NCI-H446 (cell line): ENCODE measurements at regions not wholly inside any gene's neighbourhood (a gene's known extent, or its start where the extent isn't known, plus 50 kb on each side); places are given as distances from the start of the nearest gene placed in this dataset.
"Not testable (repeated sequence)": the region's sequence is repeated elsewhere in the genome, so short reads cannot be mapped to it uniquely, and the experiment has no call there.

Experiments used
- DNase-seq, 2 experiments: peaks; one replicate each; lab custom pipeline; 2025; lab: John Stamatoyannopoulos, UW

GRCh38 chr5:18334949-18335348, 700.7 kb downstream of the TAF11L14 start:
- DNase-seq = no peak

- DNase-seq = no peak
Observed at GRCh38 chr5:18354828-18355227, 720.6 kb downstream of the TAF11L14 start.

GRCh38 chr5:18357486-18357885, 723.2 kb downstream of the TAF11L14 start:
- peak in 1 of 2 experiments; percentile 59 for DNase-seq

- DNase-seq = no peak
Observed at GRCh38 chr5:18366234-18366633, 732.0 kb downstream of the TAF11L14 start.

GRCh38 chr5:18370531-18370930, 736.3 kb downstream of the TAF11L14 start:
- DNase-seq = no peak

GRCh38 chr5:18375641-18376040, 741.4 kb downstream of the TAF11L14 start:
- DNase-seq = peak; percentile 99 to 100

- DNase-seq = no peak
Observed at GRCh38 chr5:18378066-18378465, 743.8 kb downstream of the TAF11L14 start.

GRCh38 chr5:18379189-18379588, 744.9 kb downstream of the TAF11L14 start:
- DNase-seq = no peak

DNA sequence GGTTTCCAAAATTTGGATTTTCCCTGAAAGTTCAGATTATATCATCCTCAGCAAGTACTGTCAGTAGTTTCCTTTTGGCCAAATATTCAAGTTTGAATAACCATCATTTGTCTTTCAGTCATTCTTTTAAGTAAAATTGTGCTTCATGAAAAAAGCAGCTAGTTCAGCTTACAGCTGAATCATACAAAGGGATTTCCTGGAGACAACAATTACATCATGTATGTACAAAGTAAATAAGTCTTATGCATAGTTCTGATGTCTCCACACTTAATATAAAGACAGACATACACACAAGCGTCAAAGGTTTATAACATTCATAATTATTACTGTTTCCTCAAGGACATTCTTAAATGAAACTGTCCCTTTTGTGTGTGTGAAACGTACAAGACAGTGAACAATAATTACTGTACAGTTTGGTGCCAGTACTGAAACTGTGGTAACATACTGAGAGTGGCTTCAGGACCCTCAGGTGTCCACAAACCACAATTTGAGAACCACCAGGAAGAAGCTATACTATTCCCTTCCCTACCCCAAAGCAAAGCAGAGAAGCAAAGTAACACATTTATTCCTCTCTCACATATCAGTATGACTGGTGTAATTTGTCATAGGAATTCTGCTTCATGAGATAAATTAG, 746.6 kb downstream of the TAF11L14 start:
- no peak for DNase-seq

DNA sequence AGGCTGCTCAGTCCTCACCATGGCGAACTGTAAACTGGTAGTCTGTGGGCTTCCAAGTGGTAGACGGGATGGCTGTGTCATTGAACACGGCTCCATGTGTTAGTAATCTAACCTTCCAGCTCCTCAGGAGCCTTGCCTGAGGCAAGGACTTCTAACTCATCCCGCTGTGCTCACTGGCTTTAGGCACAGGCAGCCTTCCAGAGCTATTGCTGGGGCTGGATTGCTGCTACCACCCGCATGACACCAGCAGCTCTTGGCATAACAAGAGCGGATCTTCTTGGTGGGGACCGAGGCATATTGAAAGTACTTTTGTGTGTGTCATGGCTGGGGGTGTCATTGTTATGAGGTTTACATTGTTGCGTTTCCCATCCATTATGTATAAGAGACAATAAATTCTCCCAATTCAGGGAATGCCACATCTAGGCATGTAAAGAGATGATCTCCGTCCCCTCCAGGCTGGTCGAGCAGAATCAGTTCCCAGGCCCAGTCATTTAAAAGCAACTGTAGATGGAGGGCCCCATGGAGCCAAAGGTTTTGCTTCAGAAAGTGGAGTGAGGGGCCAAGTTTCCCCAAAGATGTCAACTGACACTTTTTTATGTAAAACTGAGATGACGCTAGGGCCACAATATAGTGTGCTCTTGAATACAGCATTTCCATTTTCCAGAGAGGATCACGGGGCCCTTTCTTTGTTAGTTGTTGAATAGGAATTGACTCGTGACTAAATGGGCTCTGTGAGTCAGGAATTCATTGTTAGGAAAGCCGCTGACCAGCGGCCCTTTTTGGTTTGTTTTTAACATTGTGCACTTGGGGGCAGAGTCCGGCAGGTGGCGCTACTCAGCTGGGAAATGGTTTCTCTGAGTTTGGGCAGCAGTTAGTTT, 759.5 kb downstream of the TAF11L14 start:
- DNase-seq = peak; percentile 65 to 89

GRCh38 chr5:18394443-18394804, 760.2 kb downstream of the TAF11L14 start:
- no peak for DNase-seq

DNA sequence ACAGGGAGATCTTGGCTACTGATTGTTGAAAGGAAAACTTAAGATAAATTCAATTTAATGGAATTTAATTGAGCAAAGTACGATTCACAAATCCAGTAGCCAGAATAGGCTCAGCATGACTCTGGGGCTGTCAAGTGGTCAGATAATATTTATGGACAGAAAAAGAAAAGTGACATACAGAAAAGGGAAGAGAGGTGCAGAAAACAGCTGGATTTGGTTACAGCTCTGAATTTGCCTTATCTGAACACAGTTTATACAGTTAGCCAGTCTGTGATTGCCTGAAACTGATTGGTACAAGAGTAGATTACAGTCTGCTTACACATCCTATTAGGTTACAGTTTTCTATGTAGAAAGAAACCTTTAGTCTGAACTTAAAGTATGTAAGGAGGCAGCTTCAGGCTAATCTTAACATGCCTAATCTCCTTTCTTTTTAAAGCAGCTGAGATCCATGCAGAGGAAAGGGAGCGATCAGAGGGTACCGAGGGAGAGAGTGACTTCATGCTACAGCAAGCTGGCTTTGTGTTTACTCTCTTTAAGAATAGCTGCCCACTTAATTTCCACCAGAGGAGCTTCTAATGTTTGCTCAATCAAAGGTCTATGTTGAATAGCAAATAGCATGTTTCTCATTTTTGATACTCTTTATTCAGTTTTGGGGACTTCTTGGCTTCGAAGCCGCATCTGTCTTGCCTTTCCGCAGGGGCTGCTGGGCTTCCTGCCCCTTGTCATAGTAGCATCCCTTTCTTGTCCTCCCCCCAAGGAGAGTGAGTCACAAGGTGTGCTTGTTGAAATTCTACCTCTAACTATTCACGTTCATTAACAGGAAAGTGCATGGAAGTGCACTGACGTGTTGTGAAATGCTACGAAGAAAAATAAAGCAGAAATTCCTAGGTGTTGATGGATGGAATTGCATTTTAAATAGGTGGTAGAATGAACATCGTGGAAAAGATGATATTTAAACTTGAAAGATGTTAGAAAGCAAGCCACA, 761.2 kb downstream of the TAF11L14 start:
- DNase-seq = no peak

- DNase-seq = no peak
Observed at GRCh38 chr5:18397371-18397770, 763.1 kb downstream of the TAF11L14 start.

DNA sequence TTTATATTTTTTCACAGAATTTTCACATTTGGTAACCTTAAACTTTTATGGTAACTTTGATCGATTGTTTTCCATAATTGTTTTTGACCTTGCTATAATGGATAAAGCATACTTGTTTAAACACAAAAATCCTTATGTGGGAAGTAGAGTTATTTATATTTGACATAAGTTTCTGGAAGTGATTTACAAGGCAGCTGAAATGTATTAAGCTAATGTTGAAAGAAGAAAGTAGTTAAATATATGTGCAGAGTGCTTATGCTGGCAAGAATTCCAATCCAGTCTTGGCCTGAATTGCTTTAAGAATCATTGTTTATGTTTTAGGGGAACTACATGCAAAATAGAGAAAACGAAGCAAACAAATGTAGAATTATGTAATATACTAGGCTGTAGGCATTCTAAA, 763.6 kb downstream of the TAF11L14 start:
- DNase-seq = no peak

DNA sequence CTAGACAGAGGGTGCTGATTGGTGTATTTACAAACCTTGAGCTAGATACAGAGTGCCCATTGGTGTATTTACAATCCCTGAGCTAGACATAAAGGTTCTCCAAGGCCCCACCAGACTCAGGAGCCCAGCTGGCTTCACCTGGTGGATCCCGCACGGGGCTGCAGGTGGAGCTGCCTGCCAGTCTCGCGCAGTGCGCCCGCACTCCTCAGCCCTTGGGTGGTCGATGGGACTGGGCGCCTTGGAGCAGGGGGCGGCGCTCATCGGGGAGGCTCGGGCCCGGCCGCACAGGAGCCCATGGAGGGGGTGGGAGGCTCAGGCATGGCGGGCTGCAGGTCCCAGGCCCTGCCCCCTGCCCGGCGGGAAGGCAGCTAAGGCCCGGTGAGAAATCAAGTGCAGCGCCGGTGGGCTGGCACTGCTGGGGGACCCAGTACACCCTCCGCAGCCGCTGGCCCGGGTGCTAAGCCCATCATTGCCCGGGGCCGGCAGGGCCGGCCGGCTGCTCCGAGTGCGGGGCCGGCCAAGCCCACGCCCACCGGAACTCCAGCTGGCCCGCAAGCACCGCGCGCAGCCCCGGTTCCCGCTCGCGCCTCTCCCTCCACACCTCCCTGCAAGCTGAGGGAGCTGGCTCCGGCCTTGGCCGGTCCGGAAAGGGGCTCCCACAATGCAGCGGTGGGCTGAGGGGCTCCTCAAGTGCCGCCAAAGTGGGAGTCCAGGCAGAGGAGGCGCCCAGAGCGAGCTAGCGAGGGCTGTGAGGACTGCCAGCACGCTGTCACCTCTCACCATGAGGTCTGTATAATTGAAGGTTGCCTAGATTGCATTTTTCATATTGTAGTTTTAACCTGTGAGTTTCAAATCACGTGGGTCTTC, 765.4 kb downstream of the TAF11L14 start:
- not testable (repeated sequence) for DNase-seq

- no peak for DNase-seq
Observed at GRCh38 chr5:18403141-18403540, 768.9 kb downstream of the TAF11L14 start.

DNA sequence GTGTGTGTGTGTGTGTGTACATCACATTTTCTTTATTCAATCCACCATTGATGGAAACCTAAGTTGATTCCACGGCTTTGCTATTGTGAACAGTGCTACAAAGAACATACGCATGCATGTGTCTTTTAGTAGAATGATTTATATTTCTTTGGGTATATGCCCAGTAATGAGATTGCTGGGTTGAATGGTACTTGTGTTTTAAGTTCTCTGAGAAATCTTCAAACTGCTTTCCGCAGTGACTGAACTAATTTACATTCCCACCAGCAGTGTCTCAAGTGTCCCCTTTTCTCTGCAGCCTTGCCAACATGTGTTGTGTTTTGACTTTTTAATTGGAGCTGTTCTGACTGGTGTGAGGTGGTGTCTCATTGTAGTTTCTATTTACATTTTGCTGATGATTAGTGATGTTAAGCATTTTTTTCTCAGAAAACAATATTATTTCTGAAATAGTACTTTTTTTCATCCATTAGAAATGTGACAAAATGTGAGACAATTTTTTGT, 769.7 kb downstream of the TAF11L14 start:
- DNase-seq = peak in 1 of 2 experiments; percentile 45

- DNase-seq = no peak
Observed at GRCh38 chr5:18420711-18421110, 786.5 kb downstream of the TAF11L14 start.

DNA sequence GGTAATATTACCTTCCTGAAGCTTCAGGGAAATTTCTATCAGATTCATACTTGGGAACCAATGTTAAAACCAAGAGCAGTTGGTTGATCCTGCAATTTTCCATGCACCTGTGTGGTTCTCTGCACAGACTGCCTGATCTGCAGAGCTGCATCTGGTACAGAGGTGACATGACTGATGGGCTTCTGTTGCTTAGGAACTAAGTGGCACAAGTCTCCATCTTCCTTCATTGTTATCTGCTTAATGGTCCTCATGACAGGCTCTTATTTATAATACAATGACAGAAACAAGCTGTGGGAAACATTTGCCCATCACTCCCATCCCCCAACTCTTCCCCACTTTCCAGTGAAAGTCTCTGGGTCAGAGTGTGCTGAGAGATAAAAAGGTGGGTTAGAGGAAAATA, 799.1 kb downstream of the TAF11L14 start:
- no peak for DNase-seq

- no peak for DNase-seq
Observed at GRCh38 chr5:18438126-18438525, 803.9 kb downstream of the TAF11L14 start.

DNA sequence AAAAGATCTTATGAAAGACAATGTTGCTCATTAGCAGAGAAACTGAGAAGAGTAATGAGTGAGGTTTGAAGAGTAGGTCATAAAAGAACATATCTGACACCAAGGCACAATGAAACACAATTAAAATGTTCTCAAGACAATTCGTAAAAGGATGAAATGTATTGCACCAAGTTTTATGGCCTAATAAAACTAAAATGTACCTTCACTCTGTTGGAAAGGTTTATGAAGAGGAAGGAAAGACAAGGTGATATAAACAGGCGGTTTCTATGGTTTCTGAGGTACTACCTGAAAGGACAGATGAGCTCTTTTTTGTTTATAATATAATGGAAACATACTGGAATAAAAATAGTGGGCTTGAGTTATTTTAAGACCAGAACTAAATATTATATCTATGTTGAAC, 821.3 kb downstream of the TAF11L14 start:
- DNase-seq = no peak
